PC-9 (cell line): ENCODE measurements at regions not wholly inside any gene's neighbourhood (a gene's known extent, or its start where the extent isn't known, plus 50 kb on each side); places are given as distances from the start of the nearest gene placed in this dataset.

Experiments
- EZH2 ChIP-seq: fragments of 200-600 bp; sonication (generic); IDR thresholded peaks from 2 replicates; pipeline ENCODE4 v1.8.0; 2017; ENCODE audit warnings: antibody characterized with exemption, low read depth
- TF ChIP-seq, protein P1 (sequence below): fragments of 200-600 bp; sonication (generic); conservative IDR thresholded peaks from 2 replicates; pipeline ENCODE4 v1.6.1; 2017; ENCODE audit warnings: mixed run types, antibody characterized with exemption, mild to moderate bottlenecking, moderate library complexity

DNA sequence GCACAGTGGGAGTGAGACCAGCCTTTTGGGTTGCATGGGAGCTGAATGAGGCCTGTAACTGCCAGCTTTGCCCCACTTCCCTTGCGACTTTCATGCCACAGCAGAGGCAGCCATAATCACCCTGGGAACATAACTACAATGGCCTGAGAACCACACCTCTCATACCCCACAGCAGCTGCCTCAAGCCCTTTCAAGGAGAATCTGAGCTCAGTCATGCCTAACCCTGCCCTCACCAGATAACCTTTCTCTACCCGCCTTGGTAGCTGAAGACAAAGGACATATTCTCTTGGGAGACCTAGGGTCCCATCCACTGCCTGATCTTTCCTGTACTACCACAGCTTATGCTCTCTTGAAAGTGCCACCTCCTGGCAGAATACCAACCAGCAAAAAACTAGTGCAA, 599.9 kb upstream of the IGFBP7 start:
- TF ChIP-seq, protein P1, sequence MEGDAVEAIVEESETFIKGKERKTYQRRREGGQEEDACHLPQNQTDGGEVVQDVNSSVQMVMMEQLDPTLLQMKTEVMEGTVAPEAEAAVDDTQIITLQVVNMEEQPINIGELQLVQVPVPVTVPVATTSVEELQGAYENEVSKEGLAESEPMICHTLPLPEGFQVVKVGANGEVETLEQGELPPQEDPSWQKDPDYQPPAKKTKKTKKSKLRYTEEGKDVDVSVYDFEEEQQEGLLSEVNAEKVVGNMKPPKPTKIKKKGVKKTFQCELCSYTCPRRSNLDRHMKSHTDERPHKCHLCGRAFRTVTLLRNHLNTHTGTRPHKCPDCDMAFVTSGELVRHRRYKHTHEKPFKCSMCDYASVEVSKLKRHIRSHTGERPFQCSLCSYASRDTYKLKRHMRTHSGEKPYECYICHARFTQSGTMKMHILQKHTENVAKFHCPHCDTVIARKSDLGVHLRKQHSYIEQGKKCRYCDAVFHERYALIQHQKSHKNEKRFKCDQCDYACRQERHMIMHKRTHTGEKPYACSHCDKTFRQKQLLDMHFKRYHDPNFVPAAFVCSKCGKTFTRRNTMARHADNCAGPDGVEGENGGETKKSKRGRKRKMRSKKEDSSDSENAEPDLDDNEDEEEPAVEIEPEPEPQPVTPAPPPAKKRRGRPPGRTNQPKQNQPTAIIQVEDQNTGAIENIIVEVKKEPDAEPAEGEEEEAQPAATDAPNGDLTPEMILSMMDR: no peak
- TF ChIP-seq EZH2: no peak
